ENCODE measurements at regions not wholly inside any gene's neighbourhood (a gene's known extent, or its start where the extent isn't known, plus 50 kb on each side); places are given as distances from the start of the nearest gene placed in this dataset.
"Not testable (repeated sequence)": the region's sequence is repeated elsewhere in the genome, so short reads cannot be mapped to it uniquely, and the experiment has no call there.

DNA sequence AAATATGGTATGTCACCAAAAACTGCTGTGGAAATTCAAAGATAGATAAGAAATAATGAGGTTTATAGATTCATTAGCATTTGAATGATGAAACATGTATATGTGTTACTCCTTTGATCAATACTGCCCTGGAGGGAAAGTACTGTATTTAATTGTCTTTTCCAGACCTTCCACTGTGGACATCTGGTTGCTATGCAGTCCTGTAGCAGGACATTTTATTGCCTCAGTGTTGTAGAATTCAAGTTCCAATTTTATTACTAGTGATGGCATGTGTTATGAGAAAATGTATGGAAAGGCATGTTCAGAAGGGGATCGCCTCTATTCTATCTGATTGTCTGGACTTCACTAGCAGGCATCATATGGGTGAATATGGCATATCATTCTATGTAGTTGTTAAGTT lies 391.0 kb downstream of the TFAP2B start:
- ATAC-seq, result no peak
- no peak for DNase-seq (ENCODE audit: low spot score)

DNA sequence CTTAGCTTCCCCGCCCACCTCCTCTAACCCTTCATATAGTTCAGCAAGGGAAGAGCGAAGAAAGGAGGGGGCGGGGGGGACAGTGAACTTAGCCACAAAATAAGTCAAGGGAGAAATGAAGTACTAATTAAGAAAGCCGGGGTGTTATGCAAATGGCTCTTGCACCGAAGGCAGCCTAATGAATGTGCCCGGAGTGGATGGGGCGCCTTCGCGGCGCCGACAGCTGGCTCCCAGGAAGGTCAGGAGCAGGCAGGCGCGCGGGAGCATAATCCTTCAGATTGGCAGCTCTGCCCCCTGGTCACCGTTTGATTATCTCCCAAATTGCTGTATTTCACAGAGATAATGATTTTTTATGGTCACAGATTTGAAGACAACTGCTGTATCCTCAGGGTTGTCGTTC lies 395.1 kb downstream of the TFAP2B start:
- ATAC-seq, result no peak
- DNase-seq (ENCODE audit: low spot score), result no peak

DNA sequence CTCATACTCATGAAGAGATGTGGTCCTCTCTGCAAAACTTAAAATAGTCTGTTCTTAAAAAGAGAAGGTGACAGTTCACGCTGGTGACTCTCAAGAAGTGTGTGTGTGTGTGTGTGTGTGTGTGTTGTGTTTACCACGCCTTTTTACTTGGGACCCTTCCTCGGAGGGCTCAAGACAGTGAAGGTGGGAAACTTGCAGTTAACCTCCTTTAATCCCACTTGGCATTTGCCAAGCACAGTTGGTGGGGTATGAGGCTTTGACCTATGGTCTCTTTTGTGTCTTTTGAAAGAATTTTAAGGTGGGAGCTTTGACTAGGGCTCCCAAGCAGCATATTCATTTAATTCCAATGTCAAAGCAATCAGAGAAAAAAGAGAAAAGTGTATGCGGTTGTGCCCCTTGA lies 395.8 kb downstream of the TFAP2B start:
- DNase-seq (ENCODE audit: low spot score), result no peak
- no peak for ATAC-seq

DNA sequence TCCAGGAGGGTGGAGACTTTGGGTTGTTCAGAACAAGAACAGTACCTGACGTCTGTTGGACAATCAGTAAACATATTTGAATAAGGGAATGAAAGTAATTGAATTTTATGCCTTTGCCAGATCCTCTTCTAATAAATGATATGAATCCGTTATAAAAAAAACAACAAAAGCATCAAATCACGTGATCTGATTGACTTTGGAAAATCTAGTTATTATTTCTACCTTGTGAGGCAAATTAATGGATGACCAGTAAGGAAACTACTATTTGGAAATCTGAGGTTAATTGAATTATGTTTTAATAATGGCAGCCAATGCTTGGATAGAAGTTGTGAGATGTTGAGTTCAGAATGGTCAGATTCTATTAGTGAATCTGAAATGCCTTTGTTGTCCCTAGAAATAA lies 399.5 kb downstream of the TFAP2B start:
- DNase-seq (ENCODE audit: low spot score) (no peak), ATAC-seq (no peak)

DNA sequence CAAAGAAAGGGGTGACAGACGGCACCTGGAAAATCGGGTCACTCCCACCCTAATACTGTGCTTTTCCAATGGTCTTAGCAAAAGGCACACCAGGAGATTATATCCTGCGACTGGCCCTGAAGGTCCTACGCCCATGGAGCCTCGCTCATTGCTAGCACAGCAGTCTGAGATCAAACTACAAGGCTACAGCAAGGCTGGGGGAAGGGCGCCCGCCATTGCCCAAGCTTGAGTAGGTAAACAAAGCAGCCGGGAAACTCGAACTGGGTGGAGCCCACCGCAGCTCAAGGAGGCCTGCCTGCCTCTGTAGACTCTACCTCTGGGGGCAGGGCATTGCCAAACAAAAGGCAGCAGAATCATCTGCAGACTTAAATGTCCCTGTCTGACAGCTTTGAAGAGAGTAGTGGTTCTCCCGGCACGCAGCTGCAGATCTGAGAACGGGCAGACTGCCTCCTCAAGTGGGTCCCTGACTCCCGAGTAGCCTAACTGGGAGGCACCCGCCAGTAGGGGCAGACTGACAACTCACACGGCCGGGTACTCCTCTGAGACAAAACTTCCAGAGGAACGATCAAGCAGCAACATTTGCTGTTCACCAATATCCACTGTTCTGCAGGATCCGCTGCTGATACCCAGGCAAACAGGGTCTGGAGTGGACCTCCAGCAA lies 406.0 kb downstream of the TFAP2B start:
- not testable (repeated sequence) for DNase-seq (ENCODE audit: low spot score); ATAC-seq

DNA sequence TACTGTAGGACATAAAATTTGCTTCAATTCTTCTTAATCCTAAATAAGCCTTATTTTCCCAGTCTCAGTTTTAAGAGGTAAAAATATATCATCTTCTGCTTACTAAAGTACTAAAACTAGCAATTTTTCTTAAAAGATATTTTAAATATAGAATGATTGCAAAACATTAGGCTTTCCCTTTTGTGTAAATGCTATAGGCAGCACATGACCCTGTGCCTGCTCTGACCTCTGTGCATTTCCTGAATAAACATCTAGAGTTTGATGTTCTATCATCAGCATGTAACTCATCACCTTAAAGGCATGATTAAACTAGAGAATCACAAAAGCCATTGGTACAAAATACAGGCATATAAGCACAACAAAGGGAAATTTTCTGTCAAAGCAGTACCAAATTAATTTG lies 422.7 kb downstream of the TFAP2B start:
- ATAC-seq (no peak), DNase-seq (ENCODE audit: low spot score) (no peak)

DNA sequence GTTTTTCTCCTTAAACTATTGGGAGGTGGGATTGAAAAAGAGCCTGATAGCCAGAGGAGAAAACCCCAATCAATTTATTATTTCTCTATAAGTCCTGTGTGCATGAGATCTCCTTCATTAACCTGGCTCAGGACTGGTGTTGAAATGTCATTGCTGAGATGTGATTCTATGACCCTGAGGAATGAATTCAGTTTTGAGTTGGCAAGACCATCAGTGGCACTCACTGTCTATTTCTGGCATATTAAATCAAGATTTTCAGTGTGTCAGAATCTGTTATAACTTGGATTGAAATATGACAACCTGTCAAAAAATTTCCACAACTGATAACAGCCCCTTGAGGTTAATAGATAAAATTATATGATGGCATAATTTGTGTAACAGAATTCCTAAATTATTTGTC lies 431.1 kb downstream of the TFAP2B start:
- ATAC-seq, result no peak
- DNase-seq (ENCODE audit: low spot score), result no peak

DNA sequence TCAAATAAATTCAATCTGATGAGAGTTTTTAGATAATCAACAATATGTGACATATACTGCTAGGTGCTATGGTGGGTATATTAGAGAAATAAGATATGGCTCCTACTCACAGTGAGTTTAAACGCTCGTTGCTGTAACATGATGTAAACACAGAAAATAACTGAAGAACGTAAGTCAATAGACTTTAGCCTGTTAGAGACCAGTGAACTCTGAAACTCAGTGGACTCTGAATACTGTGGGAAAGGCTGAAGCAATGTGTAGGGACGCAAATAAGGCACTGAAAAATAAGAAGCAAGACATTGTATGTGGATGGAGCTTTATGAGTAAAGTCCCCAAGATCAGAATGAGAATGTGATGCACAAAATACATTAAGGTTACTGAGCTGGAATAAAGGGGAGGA lies 431.6 kb downstream of the TFAP2B start:
- DNase-seq (ENCODE audit: low spot score) (no peak), ATAC-seq (peak; percentile 67)

DNA sequence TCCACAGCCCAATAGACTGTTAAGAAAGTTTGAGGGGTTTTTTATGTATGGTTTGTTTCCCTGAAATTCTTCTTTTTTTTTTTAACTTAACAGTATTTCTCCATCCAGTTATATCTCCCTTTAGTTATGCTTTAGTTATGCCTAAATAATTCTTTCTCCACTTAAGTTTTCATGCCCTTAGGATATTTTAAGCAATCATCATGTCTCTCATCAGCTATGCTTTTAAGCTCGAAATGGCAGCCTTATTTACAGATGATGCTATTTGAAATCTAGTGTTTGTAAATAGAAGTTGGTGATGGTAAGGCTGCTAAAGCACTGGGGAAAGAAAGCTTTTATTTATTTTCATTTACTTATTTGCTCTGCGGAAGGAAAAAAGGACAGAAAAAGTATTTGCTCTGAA lies 439.3 kb downstream of the TFAP2B start:
- ATAC-seq, result no peak
- no peak for DNase-seq (ENCODE audit: low spot score)

DNA sequence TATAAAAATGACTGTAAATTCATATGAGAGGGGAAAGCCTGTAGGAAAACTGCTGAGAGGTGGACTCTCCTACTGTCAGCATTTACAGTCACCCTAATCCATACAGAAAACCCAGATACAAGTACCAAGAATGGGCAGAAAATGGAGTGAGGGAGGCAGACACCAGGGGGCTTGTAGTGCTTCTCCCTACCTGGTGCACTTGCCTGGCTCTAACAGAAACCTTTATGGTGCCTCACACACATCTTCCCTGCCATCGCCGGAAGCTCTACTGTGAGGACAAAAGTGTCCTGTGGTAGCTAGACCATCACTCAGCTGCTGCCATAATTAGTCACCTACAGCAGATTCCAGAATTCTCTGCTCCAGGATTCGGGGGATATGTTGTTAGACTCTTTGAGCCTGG lies 441.3 kb downstream of the TFAP2B start:
- no peak for ATAC-seq
- DNase-seq (ENCODE audit: low spot score), result no peak

DNA sequence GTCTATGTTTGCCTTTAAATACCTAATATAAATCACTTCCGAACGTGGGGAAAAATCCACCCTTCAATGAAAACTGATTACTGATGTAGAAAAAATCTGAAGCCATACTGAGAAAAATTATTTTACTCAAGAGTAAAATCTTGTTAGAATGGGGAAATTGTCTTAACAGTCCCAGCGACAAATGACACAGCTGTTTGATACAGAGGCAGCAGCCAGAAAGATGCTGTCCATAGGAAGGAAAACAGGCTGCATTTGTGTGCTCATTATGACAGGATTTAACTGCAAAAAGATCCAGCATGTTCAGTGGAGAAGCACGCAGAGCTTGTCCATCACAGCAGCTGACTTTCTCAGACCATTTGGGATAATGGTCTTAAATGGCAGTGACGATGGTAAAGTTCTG lies 443.0 kb downstream of the TFAP2B start:
- DNase-seq (ENCODE audit: low spot score), result no peak
- no peak for ATAC-seq

DNA sequence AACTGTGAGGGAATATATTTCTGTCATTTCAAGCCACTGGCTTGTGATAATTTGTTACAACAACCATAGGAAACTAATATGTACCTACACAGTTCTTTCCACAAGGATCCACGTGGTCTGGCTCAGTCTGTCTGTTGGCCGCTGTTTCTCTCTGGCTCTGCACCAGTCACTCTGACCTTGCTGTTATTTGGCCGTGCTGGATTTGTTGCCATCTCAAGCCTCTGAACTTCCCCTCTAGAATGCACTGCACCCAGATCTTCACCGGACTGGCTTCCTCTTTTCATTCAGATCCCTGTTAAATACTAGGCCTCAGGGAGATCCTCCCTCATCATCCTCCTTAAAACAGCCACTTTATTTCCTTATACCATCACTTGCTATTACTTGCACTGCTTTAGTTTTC lies 446.8 kb downstream of the TFAP2B start:
- no peak for DNase-seq (ENCODE audit: low spot score)

DNA sequence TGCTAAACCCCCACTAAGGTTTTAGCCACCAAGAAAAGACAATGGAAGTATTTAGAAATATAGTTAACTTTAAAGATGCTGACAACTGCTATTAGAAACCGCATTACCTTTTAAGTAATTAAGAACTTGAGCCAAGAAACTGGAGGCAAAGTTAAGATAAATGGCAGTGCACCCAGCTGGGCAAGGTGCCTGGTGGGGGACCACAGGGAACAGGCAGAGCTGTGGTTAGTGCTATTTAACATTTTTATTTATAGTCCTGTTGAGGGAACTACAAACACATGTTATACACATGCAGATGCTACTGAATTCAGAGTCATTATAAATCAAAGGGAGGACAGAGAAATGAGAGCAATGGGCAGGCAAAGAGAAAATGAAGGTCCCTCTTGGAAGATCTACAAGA lies 447.9 kb downstream of the TFAP2B start:
- ATAC-seq, result no peak
- no peak for DNase-seq (ENCODE audit: low spot score)

More for the DNA sequence above, 446.8 kb downstream of the TFAP2B start:
- ATAC-seq, result peak; percentile 61

DNA sequence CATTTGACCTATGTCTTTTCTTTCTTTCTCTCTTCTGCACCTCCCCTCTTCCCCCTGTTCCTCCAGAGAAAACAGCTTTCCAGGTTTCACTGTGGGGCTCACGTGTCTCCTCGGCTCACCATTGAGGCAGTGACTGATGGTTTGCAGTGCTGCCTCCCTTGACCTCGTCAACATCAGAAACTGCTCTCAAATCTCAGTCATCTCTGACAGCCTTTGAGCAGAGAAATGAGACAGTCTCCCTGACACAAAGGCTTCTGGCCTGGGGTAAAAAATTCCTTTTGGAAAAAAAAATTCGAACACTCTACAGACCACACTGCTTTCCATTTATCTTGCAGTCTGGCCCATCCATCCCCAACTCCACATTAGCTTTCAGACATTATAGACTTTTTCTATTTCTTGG lies 450.0 kb downstream of the TFAP2B start:
- no peak for ATAC-seq
- DNase-seq (ENCODE audit: low spot score), result no peak

DNA sequence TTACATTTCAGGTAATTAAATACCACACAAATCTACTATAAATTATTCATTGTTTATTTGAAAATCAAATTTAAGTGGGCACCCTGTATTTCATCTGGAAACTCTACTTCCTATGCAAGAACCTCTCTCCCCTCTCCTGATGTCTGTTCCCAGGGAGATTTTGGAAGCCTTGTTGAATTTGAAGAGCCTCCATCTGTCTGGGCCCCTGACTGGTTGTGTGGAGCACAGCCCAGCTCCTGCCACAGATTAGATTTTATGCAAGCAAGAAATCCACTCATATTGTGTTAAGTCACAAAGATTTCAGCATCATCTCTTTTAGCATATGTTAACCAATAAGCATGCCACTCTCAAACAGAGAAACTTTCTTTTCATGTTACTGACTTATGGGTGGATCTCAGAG lies 451.2 kb downstream of the TFAP2B start:
- ATAC-seq (no peak), DNase-seq (ENCODE audit: low spot score) (no peak)

DNA sequence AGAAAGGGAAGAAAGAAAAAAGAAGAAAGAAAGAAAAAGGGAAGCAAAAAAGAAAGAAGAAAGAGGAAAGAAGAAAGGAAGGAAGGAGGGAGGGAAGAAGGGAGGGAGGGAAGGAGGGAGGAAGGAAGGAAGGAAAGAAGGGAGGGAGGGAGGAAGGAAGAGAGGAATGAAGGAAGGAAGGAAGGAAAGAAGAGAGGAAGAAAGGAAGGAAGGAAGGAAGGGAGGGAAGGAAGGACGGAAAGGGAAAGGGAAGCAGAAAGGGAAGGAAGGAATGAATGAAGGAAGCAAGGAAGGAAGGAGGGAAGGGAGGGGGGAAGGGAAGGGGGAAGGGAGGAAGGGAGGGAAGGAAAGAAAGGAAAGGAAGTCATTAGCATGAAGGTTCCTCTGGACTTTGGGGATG lies 452.9 kb downstream of the TFAP2B start:
- ATAC-seq (no peak), DNase-seq (ENCODE audit: low spot score) (no peak)

DNA sequence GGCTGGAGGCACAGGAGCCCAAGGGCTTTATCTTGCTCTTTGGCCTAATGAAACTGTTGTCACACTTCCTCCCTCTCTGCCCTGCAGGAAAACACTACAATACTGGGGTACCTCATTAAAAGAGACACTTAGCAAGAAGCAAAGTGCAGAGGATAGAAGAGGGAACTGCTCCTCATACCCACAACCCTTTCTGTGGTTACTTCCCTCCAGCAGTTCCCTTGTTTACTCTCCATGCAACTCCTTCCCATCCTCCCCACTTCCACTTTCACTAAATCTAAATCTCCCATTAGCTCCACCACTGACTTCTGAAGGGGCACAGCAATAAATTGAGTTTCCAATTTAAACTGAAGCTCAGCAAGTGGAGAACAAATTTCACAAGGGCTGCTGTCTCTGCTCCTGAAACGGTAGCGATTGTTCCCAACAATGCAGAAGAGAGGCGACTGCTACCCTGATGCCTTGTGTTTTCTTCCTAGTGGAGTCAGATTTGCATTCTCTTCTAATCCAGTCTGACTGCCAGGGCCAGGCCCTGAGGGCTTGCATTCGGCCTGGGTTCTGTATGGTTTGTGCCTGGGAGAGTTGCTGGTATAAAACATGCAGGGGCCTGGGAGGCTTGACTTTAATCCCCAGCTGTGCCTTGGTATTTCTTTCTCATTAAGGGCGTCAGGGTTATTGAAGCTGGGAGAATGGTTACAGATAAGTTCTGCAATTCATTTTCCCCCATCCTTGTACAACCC lies 454.7 kb downstream of the TFAP2B start:
- DNase-seq (ENCODE audit: low spot score) (no peak), ATAC-seq (peak; percentile 57)

DNA sequence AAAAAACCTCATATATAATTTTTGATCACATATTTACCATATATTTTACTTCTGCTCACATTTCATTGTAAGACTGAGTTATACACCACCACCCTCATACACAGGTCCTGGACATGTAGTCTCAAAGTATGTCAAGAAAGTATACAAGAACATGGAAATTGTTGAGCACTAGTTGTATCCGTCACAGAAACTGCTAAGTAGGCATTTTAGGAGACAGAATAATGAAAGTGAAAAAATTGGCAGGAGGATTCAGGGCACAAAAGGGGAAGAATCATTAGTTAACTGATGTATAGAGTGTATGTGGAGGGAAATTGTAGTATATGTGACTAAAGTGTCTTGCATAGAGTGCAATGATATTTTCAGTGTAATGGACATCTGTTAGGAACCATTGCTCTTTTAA lies 458.8 kb downstream of the TFAP2B start:
- no peak for ATAC-seq

DNA sequence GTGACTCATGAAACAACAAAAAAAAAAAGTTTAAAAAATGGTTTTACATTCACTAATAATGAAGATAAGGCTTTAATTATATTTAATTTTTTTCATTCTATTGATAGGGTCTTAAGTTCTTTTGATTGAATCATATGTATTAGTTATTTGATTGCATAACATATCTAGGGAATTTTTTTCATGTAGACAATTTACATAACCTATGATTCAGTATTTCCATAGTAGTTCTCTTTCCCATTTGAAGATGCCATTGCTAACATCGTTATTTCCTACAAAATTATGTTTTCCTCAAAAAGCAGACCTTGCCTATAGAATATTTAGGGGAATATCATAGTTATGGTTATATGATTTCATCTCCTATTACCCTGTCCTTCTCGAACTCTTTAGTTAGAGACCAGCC lies 463.4 kb downstream of the TFAP2B start:
- no peak for DNase-seq (ENCODE audit: low spot score)
- ATAC-seq, result no peak

More for the DNA sequence above, 458.8 kb downstream of the TFAP2B start:
- DNase-seq (ENCODE audit: low spot score), result no peak

DNA sequence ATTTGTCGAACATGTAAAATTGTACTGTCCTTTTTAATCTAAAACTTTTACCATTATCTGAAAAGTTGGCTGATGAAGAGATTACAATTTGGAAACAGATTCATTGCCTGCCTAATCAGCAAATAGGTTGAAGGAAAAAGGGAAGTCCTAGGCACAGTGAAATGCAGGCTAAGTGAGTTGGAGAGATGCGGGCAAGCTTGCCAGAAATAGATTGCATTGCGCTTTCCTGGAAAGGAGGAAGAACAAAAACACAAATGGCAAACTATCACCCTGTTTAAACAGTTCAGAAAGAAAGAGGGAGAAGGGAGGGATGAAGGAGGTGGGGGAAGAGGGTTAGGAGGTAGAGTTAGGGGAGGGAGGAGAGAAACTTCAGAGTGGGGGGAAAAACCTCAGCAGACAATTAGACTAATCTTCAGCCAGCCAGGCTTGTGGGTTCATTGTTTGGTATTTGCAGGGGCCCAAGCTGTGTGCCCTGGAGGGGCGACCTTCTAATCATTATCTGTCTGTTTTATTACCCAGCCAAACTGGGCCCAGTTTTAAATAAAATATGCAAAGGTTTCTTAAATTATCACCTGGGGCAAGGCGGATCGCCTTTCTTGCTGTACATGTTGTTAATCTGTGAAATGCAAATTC lies 465.2 kb downstream of the TFAP2B start:
- no peak for ATAC-seq

DNA sequence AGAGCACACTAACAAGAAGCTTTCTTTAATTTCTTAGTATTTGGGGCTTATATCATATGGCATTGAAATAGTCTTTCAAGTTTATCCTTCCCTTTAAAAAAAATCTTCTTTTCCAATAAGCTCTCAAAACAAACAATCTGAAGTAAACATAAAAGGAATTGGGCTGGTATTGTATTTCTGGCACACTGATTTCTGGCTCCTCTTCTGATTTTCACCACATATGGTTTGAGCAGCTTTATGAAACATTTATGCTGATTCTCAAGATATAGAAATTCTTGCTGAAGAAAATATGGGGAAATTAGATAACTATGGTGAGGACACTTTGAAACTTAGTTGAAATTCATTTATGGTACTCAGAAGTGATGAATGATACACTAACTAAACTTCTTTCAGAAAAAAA lies 467.2 kb downstream of the TFAP2B start:
- no peak for DNase-seq (ENCODE audit: low spot score)
- ATAC-seq, result no peak

More for the DNA sequence above, 465.2 kb downstream of the TFAP2B start:
- DNase-seq (ENCODE audit: low spot score), result no peak

DNA sequence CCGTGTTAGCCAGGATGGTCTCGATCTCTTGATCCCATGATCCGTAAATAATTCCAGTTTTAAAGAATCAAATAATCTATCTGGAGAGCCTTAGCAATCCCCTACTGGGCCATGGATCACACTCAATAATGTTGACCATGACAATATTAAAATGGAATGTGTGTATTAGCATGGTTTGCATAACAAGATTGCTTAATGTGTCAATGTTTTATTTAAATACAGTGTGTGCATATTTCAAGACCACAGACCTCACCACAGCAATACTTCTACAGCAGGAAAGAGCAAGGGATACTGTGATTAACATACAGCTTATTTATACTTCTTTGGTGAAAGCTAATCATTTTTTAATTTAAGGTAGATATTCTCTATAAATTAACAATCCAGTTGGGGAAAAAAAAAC lies 470.4 kb downstream of the TFAP2B start:
- DNase-seq (ENCODE audit: low spot score) (no peak), ATAC-seq (no peak)

Data from left lobe of liver (tissue), 2 donors.